IMR-90 (cell line): ENCODE measurements at regions not wholly inside any gene's neighbourhood (a gene's known extent, or its start where the extent isn't known, plus 50 kb on each side); places are given as distances from the start of the nearest gene placed in this dataset.

Experiments
- ATAC-seq: fragments of 200-7000 bp; cut with Tn5 transposase; 2 replicates; pipeline ENCODE4 v1.9.1; 2020; ENCODE audit warnings: low read depth, mild to moderate bottlenecking, moderate library complexity
- BruUV-seq: library from RNA; stranded (reverse); fragments of 400-500 nt; replicated peaks from 2 replicates; lab custom pipeline; 2021; lab: Mats Ljungman, UMichigan
- CTCF ChIA-PET: fragments of 300-600 bp; formaldehyde crosslinking; extraction: SDS; loops from one replicate; lab custom pipeline; 2021; ENCODE audit warnings: antibody characterized with exemption; lab: Yijun Ruan, JAX
- POLR2A ChIA-PET: fragments of 300-600 bp; sonication (Branson Sonifier 250); formaldehyde crosslinking; loops from one replicate; lab custom pipeline; 2022; ENCODE audit warnings: antibody characterized with exemption; ENCODE audit not compliant: unreplicated experiment; lab: Charles Lee
- DNase-seq: peaks from one replicate; pipeline ENCODE4 v3.0.0; 2013
- H2AFZ ChIP-seq: replicated peaks from 2 replicates; pipeline ENCODE3; 2013; ENCODE audit warnings: low read length, mild to moderate bottlenecking; ENCODE audit not compliant: poor library complexity
- H2AK5ac ChIP-seq: 2 replicates; pipeline ENCODE4 v1.6.1; 2013; ENCODE audit warnings: low read depth, low read length, inconsistent platforms
- H2AK9ac ChIP-seq: replicated peaks from 2 replicates; pipeline ENCODE3; 2013; ENCODE audit warnings: mild to moderate bottlenecking, low read depth, low read length, moderate library complexity; ENCODE audit not compliant: poor library complexity
- H2BK120ac ChIP-seq: 2 replicates; pipeline ENCODE4 v1.6.1; 2013; ENCODE audit warnings: low read depth, low read length, inconsistent platforms
- H2BK15ac ChIP-seq: 3 replicates; pipeline ENCODE4 v1.6.1; 2013; ENCODE audit warnings: low read depth, low read length, inconsistent platforms
- H2BK20ac ChIP-seq: 2 replicates; pipeline ENCODE4 v1.6.1; 2013; ENCODE audit warnings: low read depth, mild to moderate bottlenecking, inconsistent platforms, low read length, moderate library complexity
- H2BK5ac ChIP-seq: 2 replicates; pipeline ENCODE4 v1.6.1; 2013; ENCODE audit warnings: mild to moderate bottlenecking, low read depth, low read length, inconsistent platforms; ENCODE audit not compliant: poor library complexity, severe bottlenecking
- H3K14ac ChIP-seq: replicated peaks from 2 replicates; pipeline ENCODE4 v1.6.1; 2013; ENCODE audit warnings: low read depth, low read length, inconsistent platforms
- H3K18ac ChIP-seq: 2 replicates; pipeline ENCODE4 v1.6.1; 2013; ENCODE audit warnings: low read depth, low read length, control low read depth
- H3K23ac ChIP-seq: 2 replicates; pipeline ENCODE4 v1.6.1; 2013; ENCODE audit warnings: low read depth, low read length, inconsistent platforms
- H3K27ac ChIP-seq: 2 replicates; pipeline ENCODE4 v1.5.1; 2013; ENCODE audit warnings: mild to moderate bottlenecking, control low read depth, low read length; ENCODE audit not compliant: insufficient read depth
- H3K27me3 ChIP-seq: 2 replicates; pipeline ENCODE4 v1.6.1; 2013; ENCODE audit warnings: low read length; ENCODE audit not compliant: control insufficient read depth, insufficient read depth
- H3K36me3 ChIP-seq: 2 replicates; pipeline ENCODE4 v1.6.1; 2013; ENCODE audit warnings: low read length, mixed read lengths; ENCODE audit not compliant: control insufficient read depth, insufficient read depth
- H3K4ac ChIP-seq: 2 replicates; pipeline ENCODE4 v1.6.1; 2013; ENCODE audit warnings: low read depth, low read length, inconsistent platforms
- H3K4me1 ChIP-seq: 2 replicates; pipeline ENCODE4 v1.6.1; 2013; ENCODE audit warnings: low read length, mixed read lengths; ENCODE audit not compliant: control insufficient read depth, insufficient read depth
- H3K4me2 ChIP-seq: 2 replicates; pipeline ENCODE4 v1.6.1; 2013; ENCODE audit warnings: low read depth, mild to moderate bottlenecking, control low read depth, low read length, moderate library complexity
- H3K4me3 ChIP-seq: 2 replicates; pipeline ENCODE4 v1.5.1; 2013; ENCODE audit warnings: low read depth, mild to moderate bottlenecking, control low read depth, low read length, moderate library complexity; ENCODE audit not compliant: insufficient read depth
- H3K56ac ChIP-seq: 2 replicates; pipeline ENCODE4 v1.6.1; 2013; ENCODE audit warnings: low read length, inconsistent platforms; ENCODE audit not compliant: insufficient read depth; ENCODE audit errors: extremely low read depth
- H3K79me1 ChIP-seq, 2 experiments: 2 replicates each; pipeline ENCODE4 v1.6.1; 2013; ENCODE audit warnings: low read length in 2 of 2, inconsistent platforms in 1 of 2, low read depth in 1 of 2
- H3K9ac ChIP-seq: 2 replicates; pipeline ENCODE4 v1.6.1; 2013; ENCODE audit warnings: low read depth, low read length, control low read depth
- H3K9me1 ChIP-seq: 2 replicates; pipeline ENCODE4 v1.6.1; 2013; ENCODE audit warnings: low read length, inconsistent platforms; ENCODE audit not compliant: insufficient read depth
- H3K9me3 ChIP-seq: 2 replicates; pipeline ENCODE4 v1.6.1; 2013; ENCODE audit warnings: low read length; ENCODE audit not compliant: control insufficient read depth, insufficient read depth
- H4K20me1 ChIP-seq: 2 replicates; pipeline ENCODE4 v1.6.1; 2013; ENCODE audit warnings: low read length, inconsistent platforms; ENCODE audit not compliant: insufficient read depth
- H4K5ac ChIP-seq: 2 replicates; pipeline ENCODE4 v1.6.1; 2013; ENCODE audit warnings: mild to moderate bottlenecking, low read depth, low read length, control low read depth
- H4K8ac ChIP-seq, 2 experiments: 2 replicates each; pipeline ENCODE4 v1.6.1; 2013; ENCODE audit warnings: low read depth in 2 of 2, low read length in 2 of 2, control low read depth in 1 of 2, inconsistent platforms in 1 of 2
- H4K91ac ChIP-seq: 2 replicates; pipeline ENCODE4 v1.6.1; 2013; ENCODE audit warnings: low read depth, low read length, inconsistent platforms; ENCODE audit not compliant: insufficient read depth
- CEBPB ChIP-seq: IDR thresholded peaks from 2 replicates; pipeline ENCODE4 v1.6.1; 2012; ENCODE audit warnings: low read depth, low read length, improper control_type of control experiment
- RCOR1 ChIP-seq: IDR thresholded peaks from 2 replicates; pipeline ENCODE4 v1.6.1; 2012; ENCODE audit warnings: mild to moderate bottlenecking, low read length, improper control_type of control experiment; ENCODE audit not compliant: insufficient replicate concordance
- WGBS, 2 experiments: methylation state at CpG; one replicate each; pipeline versions ENCODE4 v1.1.5 to v1.1.7; 2013; ENCODE audit warnings: missing lambda C conversion rate in 2 of 2; ENCODE audit not compliant: insufficient read length in 1 of 2; ENCODE audit errors: extremely low coverage in 2 of 2; 5-methylcytosine and 5-hydroxymethylcytosine counted together
- dilution Hi-C: fragments of 300-500 bp; cut with HindIII; formaldehyde crosslinking; loops from one replicate; pipeline ENCODE4 v1.14.3; 2018; ENCODE audit warnings: low sequenced_read_pairs; ENCODE audit not compliant: unreplicated experiment
- in situ Hi-C: fragments of 300-500 bp; cut with MboI; formaldehyde crosslinking; loops from 3 replicates; pipeline ENCODE4 v1.14.3; 2019; ENCODE audit warnings: low sequenced_read_pairs, inconsistent platforms, mixed read lengths
- intact Hi-C: fragments of 100-400 bp; cut with micrococcal nuclease; formaldehyde crosslinking; loops from 2 replicates; pipeline ENCODE4 v1.10.0; 2022

DNA sequence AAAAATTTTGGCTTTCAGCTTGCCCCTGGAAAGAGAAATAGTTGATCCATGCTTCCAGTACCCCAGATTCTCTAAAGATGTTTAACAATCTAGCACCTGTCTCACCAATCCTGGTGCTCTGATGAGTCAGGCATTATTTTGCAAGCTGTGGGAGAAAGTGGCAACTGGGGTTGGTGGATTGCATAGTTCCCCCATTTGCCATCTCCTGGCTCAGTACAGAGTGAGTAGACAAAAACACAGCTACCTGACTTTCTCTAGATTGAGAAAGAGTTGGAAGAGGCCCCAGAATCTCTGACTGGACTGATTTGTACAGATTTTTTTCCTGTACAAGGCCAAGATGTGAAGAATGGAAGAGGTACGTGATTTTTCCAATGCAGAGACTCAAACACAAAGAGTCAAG, 75.1 kb upstream of the NEGR1 start:
- Histone ChIP-seq H2BK20ac (no peak overlapping the region), H3K9me1 (no peaks in the 10 kb centered on the region), H3K23ac (no peak overlapping the region), H4K5ac (no peak overlapping the region), H3K4me2 (no peak overlapping the region), H2AK5ac (no peak overlapping the region), H3K14ac (no peak overlapping the region), H2BK5ac (no peak overlapping the region), H2AFZ (no peak overlapping the region), H2AK9ac (no peak overlapping the region), H2BK120ac (no peak overlapping the region), H4K20me1 (no peaks in the 10 kb centered on the region), H3K4me3 (no peak overlapping the region), H3K4me1 (no peaks in the 10 kb centered on the region), H3K79me1 (no peaks in the 10 kb centered on the region), H4K8ac (no peak overlapping the region), H3K36me3 (no peaks in the 10 kb centered on the region), H3K9me3 (no peaks in the 10 kb centered on the region), H3K27ac (no peak overlapping the region), H3K4ac (no peak overlapping the region), H3K56ac (no peak overlapping the region), H4K91ac (no peak overlapping the region), H3K27me3 (no peaks in the 10 kb centered on the region), H2BK15ac (no peak overlapping the region), H3K9ac (no peak overlapping the region), H3K18ac (no peak overlapping the region)
- POLR2A ChIA-PET = no interaction called here
- DNase-seq (peak; percentile 53), ATAC-seq (no peak; the same call in 1 of the 2 replicates)
- intact Hi-C loops (no loop called here), in situ Hi-C loops (no loop called here), dilution Hi-C loops (no loop called here)
- CTCF ChIA-PET = no interaction called here
- WGBS, 2 experiments = no CpG with 5 or more reads among the region's 1 CpG
- no TSS peak for BruUV-seq
- TF ChIP-seq RCOR1 (no peak), CEBPB (peak; percentile 27; the same call in 1 of the 2 replicates)
